Neural cell (in vitro differentiated cells): ENCODE measurements at regions not wholly inside any gene's neighbourhood (a gene's known extent, or its start where the extent isn't known, plus 50 kb on each side); places are given as distances from the start of the nearest gene placed in this dataset.

Experiments used
- H2AFZ ChIP-seq: fragments of 200-600, 300-800 bp; sonication (generic), shearing (Covaris generic); 2 replicates; pipeline ENCODE4 v1.6.0; 2014; ENCODE audit warnings: low read depth, mild to moderate bottlenecking, antibody characterized with exemption, low read length, moderate library complexity
- H3F3A ChIP-seq: fragments of 200-600 bp; shearing (Covaris generic); 2 replicates; pipeline ENCODE4 v1.6.1; 2016; ENCODE audit warnings: mild to moderate bottlenecking, moderate library complexity, mixed read lengths, antibody characterized with exemption, low read length; ENCODE audit not compliant: insufficient read depth, poor library complexity, severe bottlenecking
- H3K27ac ChIP-seq: fragments of 200-600, 300-800 bp; sonication (generic), shearing (Covaris generic); 2 replicates; pipeline ENCODE4 v1.5.1; 2014; ENCODE audit warnings: mild to moderate bottlenecking, low read length, moderate library complexity
- H3K27me3 ChIP-seq: fragments of 300-800, 200-600 bp; sonication (generic), shearing (Covaris generic); 2 replicates; pipeline ENCODE4 v1.6.0; 2014; ENCODE audit warnings: mild to moderate bottlenecking, low read depth, low read length, moderate library complexity; ENCODE audit not compliant: insufficient read depth
- H3K36me3 ChIP-seq: fragments of 300-800, 200-600 bp; sonication (generic), shearing (Covaris generic); 2 replicates; pipeline ENCODE4 v1.5.1; 2014; ENCODE audit warnings: mild to moderate bottlenecking, antibody characterized with exemption, low read length, moderate library complexity; ENCODE audit not compliant: insufficient read depth
- H3K4me2 ChIP-seq: fragments of 300-800, 200-600 bp; sonication (generic), shearing (Covaris generic); 2 replicates; pipeline ENCODE4 v1.6.0; 2014; ENCODE audit warnings: mild to moderate bottlenecking, low read length
- H3K4me3 ChIP-seq: fragments of 300-800, 200-600 bp; sonication (generic), shearing (Covaris generic); 2 replicates; pipeline ENCODE4 v1.5.1; 2014; ENCODE audit warnings: mild to moderate bottlenecking, low read length, moderate library complexity
- H3K79me2 ChIP-seq: fragments of 200-600 bp; shearing (Covaris generic); replicated peaks from 2 replicates; pipeline ENCODE4 v1.6.0; 2014; ENCODE audit warnings: mild to moderate bottlenecking, low read length, moderate library complexity; ENCODE audit not compliant: insufficient read depth
- H3K9ac ChIP-seq: fragments of 300-800, 200-600 bp; sonication (generic), shearing (Covaris generic); 2 replicates; pipeline ENCODE4 v1.6.1; 2016; ENCODE audit warnings: mild to moderate bottlenecking, low read length, mixed read lengths
- H3K9me2 ChIP-seq: fragments of 200-600 bp; shearing (Covaris generic); 2 replicates; pipeline ENCODE4 v1.6.1; 2016; ENCODE audit warnings: mild to moderate bottlenecking, low read length, mixed read lengths; ENCODE audit not compliant: insufficient read depth
- H3K9me3 ChIP-seq: fragments of 200-600, 300-800 bp; sonication (generic), shearing (Covaris generic); 2 replicates; pipeline ENCODE4 v1.6.1; 2016; ENCODE audit warnings: mild to moderate bottlenecking, mixed run types, low read length, moderate library complexity, mixed read lengths
- H4K20me1 ChIP-seq: fragments of 200-600 bp; shearing (Covaris generic); 2 replicates; pipeline ENCODE4 v1.6.1; 2016; ENCODE audit warnings: mild to moderate bottlenecking, mixed run types; ENCODE audit not compliant: insufficient read depth
- CTCF ChIP-seq: fragments of 450-650 bp; IDR thresholded peaks from 2 replicates; pipeline ENCODE4 v1.5.1; 2014; ENCODE audit warnings: antibody characterized with exemption, mild to moderate bottlenecking, moderate library complexity; ENCODE audit not compliant: poor library complexity, severe bottlenecking
- EP300 ChIP-seq: fragments of 450-650 bp; conservative IDR thresholded peaks from 2 replicates; pipeline ENCODE4 v1.6.1; 2014; ENCODE audit warnings: antibody characterized with exemption, mild to moderate bottlenecking, moderate library complexity; ENCODE audit not compliant: poor library complexity, severe bottlenecking
- EZH2 ChIP-seq: fragments of 200-600, 300-800 bp; shearing (Covaris generic), sonication (generic); IDR thresholded peaks from 2 replicates; pipeline ENCODE4 v1.6.1; 2014; ENCODE audit warnings: antibody characterized with exemption, low read length, borderline replicate concordance, mild to moderate bottlenecking; ENCODE audit not compliant: insufficient read depth, poor library complexity, severe bottlenecking
- MXI1 ChIP-seq: fragments of 450-650 bp; conservative IDR thresholded peaks from 2 replicates; pipeline ENCODE4 v1.6.1; 2014; ENCODE audit warnings: antibody characterized with exemption, mild to moderate bottlenecking; ENCODE audit not compliant: poor library complexity, severe bottlenecking
- POLR2AphosphoS5 ChIP-seq: IDR thresholded peaks from 2 replicates; pipeline ENCODE4 v1.6.1; 2012
- RAD21 ChIP-seq: fragments of 450-650 bp; conservative IDR thresholded peaks from 2 replicates; pipeline ENCODE4 v1.6.1; 2014; ENCODE audit warnings: antibody characterized with exemption, mild to moderate bottlenecking, moderate library complexity
- REST ChIP-seq: IDR thresholded peaks from 2 replicates; pipeline ENCODE4 v1.6.1; 2012; ENCODE audit warnings: borderline replicate concordance
- SMC3 ChIP-seq: fragments of 450-650 bp; conservative IDR thresholded peaks from 2 replicates; pipeline ENCODE4 v1.6.1; 2014; ENCODE audit warnings: antibody characterized with exemption, mild to moderate bottlenecking, moderate library complexity; ENCODE audit not compliant: poor library complexity
- TAF1 ChIP-seq: IDR thresholded peaks from 2 replicates; pipeline ENCODE4 v1.6.1; 2012; ENCODE audit warnings: low read depth

- H3K27me3 ChIP-seq, result no peaks in the 10 kb centered on the region
- no peak overlapping the region for H2AFZ ChIP-seq
- no peak overlapping the region for H3K27ac ChIP-seq
- H4K20me1 ChIP-seq, result no peaks in the 10 kb centered on the region
- no peaks in the 10 kb centered on the region for H3K79me2 ChIP-seq
- H3K9me3 ChIP-seq, result no peaks in the 10 kb centered on the region
- H3K4me2 ChIP-seq, result no peak overlapping the region
- no peaks in the 10 kb centered on the region for H3K9me2 ChIP-seq
- H3K36me3 ChIP-seq, result no peaks in the 10 kb centered on the region
- TF ChIP-seq SMC3 (no peak), POLR2AphosphoS5 (no peak), REST (no peak), MXI1 (no peak), CTCF (no peak), RAD21 (no peak), EP300 (no peak), TAF1 (no peak), EZH2 (no peak)
- H3K4me3 ChIP-seq, result no peak overlapping the region
- H3F3A ChIP-seq, result no peaks in the 10 kb centered on the region
- H3K9ac ChIP-seq, result no peak overlapping the region
Measured at GRCh38 chrX:13468096-13468495, 101.3 kb upstream of the EGFL6 start.

GRCh38 chrX:13467243-13467642 lies 102.2 kb upstream of the EGFL6 start:
- Histone ChIP-seq H3K79me2 (no peaks in the 10 kb centered on the region), H2AFZ (no peak overlapping the region), H3K27ac (no peak overlapping the region), H3K4me2 (no peak overlapping the region), H3K27me3 (no peaks in the 10 kb centered on the region), H3K4me3 (no peak overlapping the region), H3K9me2 (no peaks in the 10 kb centered on the region), H3K36me3 (no peaks in the 10 kb centered on the region), H3K9ac (no peak overlapping the region), H3K9me3 (no peaks in the 10 kb centered on the region), H4K20me1 (no peaks in the 10 kb centered on the region), H3F3A (no peaks in the 10 kb centered on the region)
- no peak for TF ChIP-seq RAD21
- TF ChIP-seq REST, result no peak
- TF ChIP-seq POLR2AphosphoS5, result no peak
- TF ChIP-seq SMC3, result no peak
